ENCODE measurements at regions not wholly inside any gene's neighbourhood (a gene's known extent, or its start where the extent isn't known, plus 50 kb on each side); places are given as distances from the start of the nearest gene placed in this dataset.

GRCh38 chr4:30979402-30979801 is 259.2 kb downstream of the PCDH7 start:
- TF ChIP-seq, protein P1, sequence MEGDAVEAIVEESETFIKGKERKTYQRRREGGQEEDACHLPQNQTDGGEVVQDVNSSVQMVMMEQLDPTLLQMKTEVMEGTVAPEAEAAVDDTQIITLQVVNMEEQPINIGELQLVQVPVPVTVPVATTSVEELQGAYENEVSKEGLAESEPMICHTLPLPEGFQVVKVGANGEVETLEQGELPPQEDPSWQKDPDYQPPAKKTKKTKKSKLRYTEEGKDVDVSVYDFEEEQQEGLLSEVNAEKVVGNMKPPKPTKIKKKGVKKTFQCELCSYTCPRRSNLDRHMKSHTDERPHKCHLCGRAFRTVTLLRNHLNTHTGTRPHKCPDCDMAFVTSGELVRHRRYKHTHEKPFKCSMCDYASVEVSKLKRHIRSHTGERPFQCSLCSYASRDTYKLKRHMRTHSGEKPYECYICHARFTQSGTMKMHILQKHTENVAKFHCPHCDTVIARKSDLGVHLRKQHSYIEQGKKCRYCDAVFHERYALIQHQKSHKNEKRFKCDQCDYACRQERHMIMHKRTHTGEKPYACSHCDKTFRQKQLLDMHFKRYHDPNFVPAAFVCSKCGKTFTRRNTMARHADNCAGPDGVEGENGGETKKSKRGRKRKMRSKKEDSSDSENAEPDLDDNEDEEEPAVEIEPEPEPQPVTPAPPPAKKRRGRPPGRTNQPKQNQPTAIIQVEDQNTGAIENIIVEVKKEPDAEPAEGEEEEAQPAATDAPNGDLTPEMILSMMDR (IDR thresholded peaks at IDR 0.05; ENCODE audit: control insufficient read depth, extremely low read depth, insufficient read depth) = no peak
- no peak for DNase-seq (ENCODE audit: low read depth)
- H3K4me3 ChIP-seq (ENCODE audit: low read depth, low read length) = no peak overlapping the region

DNA sequence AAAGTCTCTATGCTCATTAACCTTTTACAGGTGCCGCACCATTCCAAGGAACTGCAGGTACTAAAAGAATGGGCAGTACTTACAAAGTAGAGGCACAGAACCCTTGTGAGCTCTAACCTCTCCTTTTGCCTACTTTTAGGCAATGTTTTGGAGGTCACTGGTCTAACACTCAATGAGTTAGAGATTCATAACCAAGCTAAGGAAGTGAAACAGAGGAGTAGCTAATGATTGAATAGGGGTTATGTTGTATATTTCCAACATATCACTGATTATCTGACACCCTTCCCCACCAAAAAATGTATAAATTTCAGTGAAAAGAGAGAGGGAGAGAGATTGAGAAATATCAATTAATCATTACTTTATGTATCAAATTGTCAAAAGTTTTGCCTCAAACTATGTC is 269.3 kb downstream of the PCDH7 start:
- TF ChIP-seq, protein P1 (IDR thresholded peaks at IDR 0.05; ENCODE audit: control insufficient read depth, extremely low read depth, insufficient read depth) = no peak
- H3K4me3 ChIP-seq (ENCODE audit: low read depth, low read length) = no peak overlapping the region
- no peak for DNase-seq (ENCODE audit: low read depth)

DNA sequence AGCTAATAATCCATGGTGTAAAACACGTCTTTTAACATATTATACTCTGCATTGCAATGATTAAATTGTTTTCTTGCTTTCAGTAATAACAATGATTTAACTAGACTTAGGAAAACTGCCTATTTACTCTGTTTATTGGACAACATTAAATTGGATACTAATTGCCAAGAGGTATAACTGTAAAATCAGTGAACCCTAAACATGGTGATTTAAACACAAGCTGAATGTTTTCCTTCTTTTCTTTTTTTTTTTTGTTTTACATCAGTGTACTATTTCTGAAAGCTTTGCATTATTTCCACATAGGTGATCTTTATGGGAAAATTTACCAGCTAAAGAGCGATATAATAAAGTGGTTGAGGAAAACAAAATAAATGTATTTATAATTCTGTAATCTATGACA is 276.7 kb downstream of the PCDH7 start:
- DNase-seq (ENCODE audit: low read depth) = no peak
- no peak overlapping the region for H3K4me3 ChIP-seq (ENCODE audit: low read depth, low read length)
- TF ChIP-seq, protein P1 (IDR thresholded peaks at IDR 0.05; ENCODE audit: control insufficient read depth, extremely low read depth, insufficient read depth) = no peak

GRCh38 chr4:31005037-31005436 is 284.9 kb downstream of the PCDH7 start:
- no peak overlapping the region for H3K4me3 ChIP-seq (ENCODE audit: low read depth, low read length)
- TF ChIP-seq, protein P1 (IDR thresholded peaks at IDR 0.05; ENCODE audit: control insufficient read depth, extremely low read depth, insufficient read depth) = no peak
- no peak for DNase-seq (ENCODE audit: low read depth)

- TF ChIP-seq, protein P1 (IDR thresholded peaks at IDR 0.05; ENCODE audit: control insufficient read depth, extremely low read depth, insufficient read depth) = no peak
- DNase-seq (ENCODE audit: low read depth) = no peak
- H3K4me3 ChIP-seq (ENCODE audit: low read depth, low read length) = no peak overlapping the region
Observed at GRCh38 chr4:31007858-31008257, 287.7 kb downstream of the PCDH7 start.

- DNase-seq (ENCODE audit: low read depth) = no peak
- no peak overlapping the region for H3K4me3 ChIP-seq (ENCODE audit: low read depth, low read length)
- TF ChIP-seq, protein P1 (IDR thresholded peaks at IDR 0.05; ENCODE audit: control insufficient read depth, extremely low read depth, insufficient read depth) = no peak
Observed at GRCh38 chr4:31009926-31010325, 289.8 kb downstream of the PCDH7 start.

DNA sequence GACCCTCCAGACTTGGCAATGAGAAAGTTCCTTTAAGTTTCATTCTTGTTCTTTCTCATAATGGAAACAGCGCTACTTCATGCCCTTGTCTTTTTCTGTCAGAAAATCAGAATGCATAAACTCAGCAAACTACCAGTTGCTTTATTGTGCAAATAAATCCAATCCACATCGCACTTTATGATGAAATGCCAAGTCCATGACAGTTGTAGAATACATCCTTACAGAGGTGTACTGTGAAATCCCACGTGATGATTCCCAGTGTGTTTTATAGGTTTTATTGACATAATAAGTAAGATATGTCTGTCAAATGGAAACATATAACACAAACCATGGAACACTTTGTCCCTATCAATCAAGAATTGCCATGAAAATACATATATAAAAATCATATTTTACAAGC is 295.0 kb downstream of the PCDH7 start:
- H3K4me3 ChIP-seq (ENCODE audit: low read depth, low read length) = no peak overlapping the region
- no peak for DNase-seq (ENCODE audit: low read depth)
- TF ChIP-seq, protein P1 (IDR thresholded peaks at IDR 0.05; ENCODE audit: control insufficient read depth, extremely low read depth, insufficient read depth) = no peak

All from LNCaP clone FGC (cell line).